Naive thymus-derived CD8-positive, alpha-beta T cell (primary cell): ENCODE measurements at regions not wholly inside any gene's neighbourhood (a gene's known extent, or its start where the extent isn't known, plus 50 kb on each side); places are given as distances from the start of the nearest gene placed in this dataset.
"Not testable (repeated sequence)": the region's sequence is repeated elsewhere in the genome, so short reads cannot be mapped to it uniquely, and the experiment has no call there.

Experiments
- ATAC-seq, 2 donors: fragments of 150-1000 bp; cut with Tn5 transposase in 1 of 2; sonication (Bioruptor Pico), chemical (Tn5 transposase) in 1 of 2; 1 replicate in 1 of 2; 2 replicates in 1 of 2; pipeline ENCODE4 v1.10.0; 2021; ENCODE audit warnings: mild to moderate bottlenecking in 2 of 2, moderate library complexity in 2 of 2
- POLR2A ChIA-PET: fragments of 350-600 bp; sonication (Branson Sonifier 250); formaldehyde crosslinking; loops from one replicate; lab custom pipeline; 2021; ENCODE audit warnings: antibody characterized with exemption; lab: Charles Lee
- DNase-seq, 10 donors: peaks; one replicate each; pipeline versions ENCODE4 v3.0.0 to v3.0.0-alpha.2; 2020 to 2022
- H3K27ac Mint-ChIP-seq, 10 donors: one replicate each; pipeline ENCODE4 v1.8.0; 2020 to 2022; ENCODE audit warnings: mild to moderate bottlenecking in 10 of 10, mixed read lengths in 10 of 10, moderate library complexity in 4 of 10, inconsistent platforms in 1 of 10
- H3K27me3 Mint-ChIP-seq, 5 donors: one replicate each; pipeline ENCODE4 v1.8.0; 2021 to 2022; ENCODE audit warnings: mixed read lengths in 5 of 5
- H3K36me3 Mint-ChIP-seq, 3 donors: one replicate each; pipeline ENCODE4 v1.8.0; 2020 to 2022; ENCODE audit warnings: mixed read lengths in 3 of 3, mild to moderate bottlenecking in 2 of 3, inconsistent platforms in 1 of 3
- H3K4me1 Mint-ChIP-seq, 4 donors: one replicate each; pipeline ENCODE4 v1.8.0; 2021 to 2022; ENCODE audit warnings: mixed read lengths in 4 of 4
- H3K4me3 Mint-ChIP-seq, 10 donors: one replicate each; pipeline ENCODE4 v1.8.0; 2020 to 2022; ENCODE audit warnings: mild to moderate bottlenecking in 10 of 10, mixed read lengths in 10 of 10, moderate library complexity in 6 of 10, inconsistent platforms in 1 of 10
- H3K9me3 Mint-ChIP-seq, 9 donors: one replicate each; pipeline ENCODE4 v1.8.0; 2020 to 2022; ENCODE audit warnings: mixed read lengths in 9 of 9, mild to moderate bottlenecking in 3 of 9, inconsistent platforms in 1 of 9, moderate library complexity in 1 of 9

DNA sequence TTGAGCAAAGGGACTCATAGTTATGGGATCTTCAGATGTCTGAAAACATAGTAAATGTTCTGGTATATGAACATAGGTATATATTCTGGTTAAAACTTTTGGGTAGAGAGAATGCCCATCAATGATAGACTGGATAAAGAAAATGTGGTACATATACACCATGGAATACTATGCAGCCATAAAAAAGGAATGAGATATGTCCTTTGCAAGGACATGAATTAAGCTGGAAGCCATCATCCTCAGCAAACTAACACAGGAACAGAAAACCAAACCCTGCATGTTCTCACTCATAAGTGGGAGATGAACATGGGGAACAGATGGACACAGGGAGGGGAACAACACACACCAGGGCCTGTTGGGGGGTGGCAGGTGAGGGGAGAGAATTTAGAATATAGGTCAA lies 171.0 kb upstream of the CCNH start:
- H3K27ac Mint-ChIP-seq: peak overlapping the region in 1 of 10 donors; percentile 90
- H3K4me1 Mint-ChIP-seq, ATAC-seq, H3K4me3 Mint-ChIP-seq, H3K36me3 Mint-ChIP-seq, DNase-seq, POLR2A ChIA-PET, H3K27me3 Mint-ChIP-seq: not testable (repeated sequence)
- H3K9me3 Mint-ChIP-seq: peaks cover 0 to 10% (median 0%) of the 10 kb centered on the region in 9 donors

DNA sequence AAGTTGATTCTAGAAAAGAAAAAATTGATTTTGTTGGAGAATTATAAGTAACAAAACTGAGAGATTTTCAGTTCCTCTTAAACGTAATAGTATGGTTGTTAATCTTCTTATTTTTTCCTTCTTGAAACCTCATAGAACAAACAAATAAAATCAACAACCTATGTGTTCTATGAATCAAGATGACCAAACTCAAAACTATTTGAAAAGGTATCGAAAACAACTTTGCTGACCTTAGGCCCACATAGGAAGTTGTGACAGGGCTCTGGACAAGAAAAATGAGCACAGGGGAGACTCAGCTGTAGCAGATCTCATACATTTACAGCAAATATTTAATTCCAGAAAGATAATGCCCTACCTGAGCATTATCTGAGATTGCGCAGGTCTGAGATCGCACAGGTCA lies 169.4 kb upstream of the CCNH start:
- Mint-ChIP-seq H3K4me3 (no peak overlapping the region), H3K9me3 (peaks cover 0 to 10% (median 0%) of the 10 kb centered on the region in 9 donors), H3K27me3 (peaks cover 2 to 14% (median 4%) of the 10 kb centered on the region in 5 donors), H3K4me1 (no peaks in the 10 kb centered on the region), H3K27ac (no peak overlapping the region), H3K36me3 (no peaks in the 10 kb centered on the region)
- ATAC-seq (no peak), DNase-seq (no peak)
- POLR2A ChIA-PET: no interaction called here

DNA sequence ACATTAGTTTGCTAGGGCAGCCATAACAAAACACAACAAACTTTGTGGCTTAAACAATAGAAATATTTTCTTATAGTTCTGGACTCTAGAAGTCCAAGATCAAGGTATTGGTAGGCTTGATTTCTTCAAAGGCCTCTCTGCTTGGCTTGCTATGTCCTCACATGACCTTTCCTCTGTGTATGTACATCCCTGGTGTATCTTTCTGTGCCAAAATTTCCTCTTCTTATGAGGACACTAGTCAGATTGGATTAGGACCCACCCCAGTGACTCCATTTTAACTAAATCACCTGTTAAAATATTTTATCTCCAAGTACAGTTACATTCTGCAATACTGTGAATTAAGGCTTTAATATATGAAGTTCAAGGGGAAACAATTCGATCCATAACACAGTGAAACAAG lies 168.9 kb upstream of the CCNH start:
- Mint-ChIP-seq H3K27me3 (peaks cover 2 to 14% (median 4%) of the 10 kb centered on the region in 5 donors), H3K4me3 (no peak overlapping the region), H3K27ac (no peak overlapping the region), H3K9me3 (peaks cover 0 to 10% (median 0%) of the 10 kb centered on the region in 9 donors), H3K4me1 (no peaks in the 10 kb centered on the region), H3K36me3 (no peaks in the 10 kb centered on the region)
- ATAC-seq (no peak), DNase-seq (no peak)
- POLR2A ChIA-PET: no interaction called here

DNA sequence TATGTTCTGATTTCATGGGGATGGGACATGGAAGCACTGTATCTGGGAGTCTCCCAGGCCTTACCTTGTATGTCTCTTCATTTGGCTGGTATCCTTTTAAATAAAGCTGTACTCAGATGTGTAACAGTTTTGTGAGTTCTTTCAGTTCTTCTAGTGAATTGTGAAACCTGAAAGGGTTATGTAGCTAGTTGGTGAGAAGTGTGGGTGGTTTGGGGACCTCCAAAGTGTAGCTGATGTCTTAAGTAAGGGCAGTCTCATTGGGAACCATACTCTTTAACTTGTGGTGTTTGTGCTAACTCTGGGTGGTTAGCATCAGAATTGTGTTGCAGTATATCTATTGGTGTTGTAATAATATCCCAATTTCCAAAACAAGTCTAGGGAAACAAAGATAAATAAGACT lies 166.9 kb upstream of the CCNH start:
- DNase-seq (no peak), ATAC-seq (no peak)
- Mint-ChIP-seq H3K4me1 (no peaks in the 10 kb centered on the region), H3K4me3 (no peak overlapping the region), H3K27me3 (peaks cover 3 to 14% (median 4%) of the 10 kb centered on the region in 5 donors), H3K27ac (no peak overlapping the region), H3K36me3 (no peaks in the 10 kb centered on the region), H3K9me3 (peaks cover 0 to 10% (median 0%) of the 10 kb centered on the region in 9 donors)
- POLR2A ChIA-PET: no interaction called here

DNA sequence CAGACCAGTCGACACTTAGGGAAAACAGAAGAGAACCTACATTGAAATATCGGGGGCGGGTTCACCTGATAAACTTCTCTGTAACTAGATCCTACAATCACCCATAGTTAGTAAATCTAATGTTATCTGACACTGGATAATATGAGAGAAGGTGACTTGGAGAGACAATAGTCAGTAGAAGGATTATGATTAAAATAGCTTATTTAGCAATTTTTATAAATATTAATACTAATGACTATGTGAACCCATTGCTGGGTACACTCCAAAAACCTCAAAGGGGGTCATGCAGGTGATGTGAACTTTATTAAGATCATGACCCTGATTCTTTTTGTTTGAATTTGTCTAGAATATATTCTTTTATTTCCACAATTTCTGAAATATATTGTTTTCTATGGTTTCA lies 164.1 kb upstream of the CCNH start:
- Mint-ChIP-seq H3K4me1 (no peaks in the 10 kb centered on the region), H3K36me3 (no peaks in the 10 kb centered on the region), H3K27me3 (peaks cover 3 to 14% (median 4%) of the 10 kb centered on the region in 5 donors), H3K27ac (no peak overlapping the region), H3K9me3 (no peaks in the 10 kb centered on the region), H3K4me3 (no peak overlapping the region)
- ATAC-seq (no peak), DNase-seq (no peak)
- POLR2A ChIA-PET: no interaction called here

DNA sequence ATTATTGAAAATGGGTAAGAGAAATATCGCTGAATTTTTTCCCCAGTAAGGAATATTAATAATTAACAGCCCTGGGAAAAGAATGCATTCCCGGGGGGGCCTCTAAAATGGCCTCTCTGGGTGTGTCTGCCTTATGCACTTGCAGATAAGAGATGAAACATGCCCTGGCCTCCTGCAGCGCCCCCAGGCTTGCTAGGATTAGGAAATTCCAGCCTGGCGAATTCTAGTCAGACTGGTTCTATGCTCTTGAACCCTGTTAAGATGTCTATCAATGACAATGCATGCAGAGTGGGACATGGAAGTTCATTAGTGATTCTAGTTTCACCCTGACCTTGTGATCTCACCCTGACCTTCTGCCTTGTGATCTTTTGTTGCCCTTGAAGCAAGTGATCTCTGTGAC lies 163.6 kb upstream of the CCNH start:
- H3K36me3 Mint-ChIP-seq, H3K4me3 Mint-ChIP-seq, H3K27ac Mint-ChIP-seq, H3K4me1 Mint-ChIP-seq, POLR2A ChIA-PET, H3K9me3 Mint-ChIP-seq, ATAC-seq, DNase-seq: not testable (repeated sequence)
- peaks cover 3 to 14% (median 4%) of the 10 kb centered on the region in 5 donors for H3K27me3 Mint-ChIP-seq

DNA sequence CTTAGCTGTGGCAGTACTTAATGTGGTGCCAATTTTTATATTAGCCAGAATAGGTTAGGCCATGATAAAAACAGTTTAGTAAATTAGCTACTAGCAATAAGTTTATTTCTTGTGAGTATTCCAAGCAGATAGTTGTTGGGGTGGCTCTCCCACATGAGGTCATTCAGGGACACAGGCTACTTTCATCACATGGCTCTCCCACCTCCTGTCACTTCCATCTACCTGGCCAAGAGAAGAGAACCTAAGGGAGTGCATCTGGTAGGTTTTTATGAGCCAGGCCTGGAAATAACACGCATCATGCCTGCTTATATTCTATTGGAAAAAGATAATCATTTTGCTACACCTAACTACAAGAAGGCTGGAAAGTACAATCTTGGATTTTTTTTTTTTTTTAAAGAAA lies 161.4 kb upstream of the CCNH start:
- H3K4me3 Mint-ChIP-seq: no peak overlapping the region
- H3K27me3 Mint-ChIP-seq: peaks cover 0 to 10% (median 4%) of the 10 kb centered on the region in 5 donors
- POLR2A ChIA-PET: no interaction called here

DNA sequence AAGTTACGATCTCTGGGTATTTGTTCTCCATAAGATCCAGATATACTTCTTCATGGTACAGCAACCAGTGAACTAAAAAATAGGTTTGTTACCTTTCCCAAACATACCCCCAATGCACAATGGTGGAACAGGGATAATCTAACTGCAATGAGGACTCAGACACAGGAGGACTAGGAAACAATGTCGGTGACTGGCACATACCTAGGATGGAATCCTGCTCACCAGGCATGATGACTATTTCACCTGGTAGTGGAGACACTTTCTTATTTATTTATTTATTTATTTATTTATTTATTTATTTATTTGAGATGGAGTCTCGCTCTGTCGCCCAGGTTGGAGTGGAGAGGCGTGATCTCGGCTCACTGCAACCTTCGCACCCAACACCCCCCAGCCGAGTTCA lies 159.9 kb upstream of the CCNH start:
- Mint-ChIP-seq H3K4me1 (no peaks in the 10 kb centered on the region), H3K4me3 (no peak overlapping the region), H3K27ac (no peak overlapping the region), H3K9me3 (no peaks in the 10 kb centered on the region), H3K36me3 (no peaks in the 10 kb centered on the region), H3K27me3 (peaks cover 0 to 6% (median 4%) of the 10 kb centered on the region in 5 donors)
- POLR2A ChIA-PET: no interaction called here
- DNase-seq (no peak), ATAC-seq (no peak)

More for the DNA sequence above, 161.4 kb upstream of the CCNH start:
- Mint-ChIP-seq H3K4me1 (no peaks in the 10 kb centered on the region), H3K36me3 (no peaks in the 10 kb centered on the region), H3K27ac (no peak overlapping the region), H3K9me3 (no peaks in the 10 kb centered on the region)
- no peak for ATAC-seq
- no peak for DNase-seq

DNA sequence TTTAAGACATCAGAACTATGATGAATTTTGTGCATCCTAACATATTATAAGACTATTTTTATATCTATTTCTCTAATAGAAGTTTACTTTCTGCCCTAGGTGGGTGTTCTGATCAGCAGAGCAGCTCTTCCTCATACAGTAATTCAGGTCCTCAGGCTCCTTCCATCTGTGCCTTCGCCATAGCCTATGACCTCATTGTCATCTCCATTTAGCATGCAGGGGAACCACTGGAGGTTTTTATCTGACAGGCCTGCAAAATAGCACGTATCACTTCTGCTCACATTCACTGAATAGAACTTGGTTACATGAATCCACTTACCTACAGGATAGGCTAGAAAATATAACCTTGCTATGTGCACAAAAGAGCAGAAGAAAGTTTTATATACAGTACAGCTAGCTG lies 159.4 kb upstream of the CCNH start:
- H3K9me3 Mint-ChIP-seq: no peaks in the 10 kb centered on the region
- no peaks in the 10 kb centered on the region for H3K36me3 Mint-ChIP-seq
- H3K27ac Mint-ChIP-seq: peak overlapping the region in 1 of 10 donors; percentile 31
- H3K27me3 Mint-ChIP-seq: peaks cover 0 to 6% (median under 1%) of the 10 kb centered on the region in 5 donors
- DNase-seq (no peak), ATAC-seq (no peak)
- POLR2A ChIA-PET: no interaction called here
- H3K4me3 Mint-ChIP-seq: no peak overlapping the region
- H3K4me1 Mint-ChIP-seq: no peaks in the 10 kb centered on the region

DNA sequence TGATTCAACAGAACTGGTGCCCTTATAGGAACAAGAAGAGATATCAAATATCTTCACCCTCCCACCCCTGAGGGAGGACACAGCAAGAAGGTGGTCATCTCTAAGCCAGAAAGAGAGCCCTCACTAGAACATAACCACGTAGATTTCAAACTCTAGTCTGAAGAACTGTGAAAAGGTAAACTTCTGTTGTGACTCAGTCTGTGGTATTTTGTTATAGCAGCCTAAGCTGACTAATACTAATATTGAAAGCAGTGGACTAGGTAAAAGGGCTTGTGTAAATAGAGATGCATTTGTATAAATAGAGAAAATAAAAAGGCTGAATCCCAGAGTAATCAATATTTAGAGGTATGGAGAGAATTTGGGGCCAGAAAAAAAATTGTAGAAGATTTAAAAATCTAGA lies 157.6 kb upstream of the CCNH start:
- Mint-ChIP-seq H3K4me1 (no peaks in the 10 kb centered on the region), H3K27ac (no peak overlapping the region), H3K4me3 (no peak overlapping the region), H3K9me3 (no peaks in the 10 kb centered on the region), H3K36me3 (no peaks in the 10 kb centered on the region), H3K27me3 (peaks cover 1 to 9% (median 4%) of the 10 kb centered on the region in 5 donors)
- POLR2A ChIA-PET: no interaction called here
- no peak for ATAC-seq
- no peak for DNase-seq

DNA sequence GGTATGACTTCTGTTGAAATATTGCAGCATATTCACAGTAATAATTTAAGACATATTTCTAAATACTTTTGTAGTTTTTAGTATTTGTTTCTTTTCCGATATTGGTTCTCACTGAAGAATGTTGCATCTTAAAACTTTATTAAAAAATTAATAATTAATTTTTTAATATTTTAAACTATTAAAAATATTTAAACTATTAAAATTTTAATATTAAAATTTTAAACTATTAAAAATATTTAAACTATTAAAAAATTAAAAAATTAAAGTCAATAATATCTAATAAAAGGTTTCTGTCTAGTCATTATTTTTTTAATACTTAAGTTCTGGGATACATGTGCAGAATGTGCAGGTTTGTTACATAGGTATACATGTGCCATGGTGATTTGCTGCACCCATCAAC lies 149.3 kb upstream of the CCNH start:
- H3K4me1 Mint-ChIP-seq: no peaks in the 10 kb centered on the region
- DNase-seq: no peak
- no peaks in the 10 kb centered on the region for H3K36me3 Mint-ChIP-seq
- ATAC-seq: no peak
- H3K4me3 Mint-ChIP-seq: no peak overlapping the region
- no peak overlapping the region for H3K27ac Mint-ChIP-seq
- H3K27me3 Mint-ChIP-seq: peaks cover 0 to 29% (median 4%) of the 10 kb centered on the region in 5 donors
- POLR2A ChIA-PET: no interaction called here
- H3K9me3 Mint-ChIP-seq: peaks cover 0 to 18% (median 4%) of the 10 kb centered on the region in 9 donors

DNA sequence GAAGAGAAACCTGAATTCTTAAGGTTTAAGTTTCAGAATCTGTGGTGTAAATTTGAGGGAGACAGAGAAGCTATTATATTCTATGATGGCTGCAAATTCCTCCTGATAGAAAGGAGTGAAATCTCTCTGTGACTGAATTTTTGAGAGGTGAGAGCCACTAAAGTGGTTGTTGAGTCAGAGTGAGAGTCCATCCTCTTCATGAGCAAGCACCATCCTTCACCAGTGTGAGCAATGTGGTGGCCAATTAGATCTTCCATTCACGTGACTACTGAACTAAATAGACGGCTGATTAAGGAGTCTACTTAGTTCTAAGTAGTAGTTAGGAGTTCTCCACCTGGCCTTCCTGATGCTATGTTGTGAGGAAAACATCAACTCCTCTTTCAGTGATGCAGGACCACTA lies 147.8 kb upstream of the CCNH start:
- H3K9me3 Mint-ChIP-seq: peaks cover 0 to 22% (median 4%) of the 10 kb centered on the region in 9 donors
- ATAC-seq (no peak), DNase-seq (no peak)
- H3K4me1 Mint-ChIP-seq: no peaks in the 10 kb centered on the region
- no peak overlapping the region for H3K27ac Mint-ChIP-seq
- POLR2A ChIA-PET: no interaction called here
- H3K36me3 Mint-ChIP-seq: no peaks in the 10 kb centered on the region
- H3K4me3 Mint-ChIP-seq: no peak overlapping the region
- H3K27me3 Mint-ChIP-seq: peaks cover 0 to 22% (median 1%) of the 10 kb centered on the region in 5 donors

DNA sequence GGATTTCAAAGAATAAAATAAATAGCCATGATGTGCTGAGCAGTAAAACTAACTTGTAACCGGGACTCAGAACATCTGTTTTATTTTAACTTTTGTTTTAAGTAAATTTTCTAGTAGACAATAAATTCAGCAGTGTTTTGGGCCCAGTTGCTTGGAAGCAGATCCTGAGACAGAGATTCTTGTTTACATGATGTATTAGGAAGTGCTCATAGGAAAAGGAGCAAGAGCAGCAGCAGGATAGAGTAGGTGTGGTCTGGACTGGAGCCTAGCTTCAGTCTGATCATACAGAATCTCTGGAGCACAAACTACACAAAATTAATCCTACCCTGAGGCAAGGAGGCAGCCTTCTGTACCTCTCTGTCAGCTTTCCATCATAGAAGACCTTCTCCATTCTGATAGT lies 139.2 kb upstream of the CCNH start:
- peaks cover 0 to 19% (median 9%) of the 10 kb centered on the region in 9 donors for H3K9me3 Mint-ChIP-seq
- no peak overlapping the region for H3K4me3 Mint-ChIP-seq
- no peaks in the 10 kb centered on the region for H3K4me1 Mint-ChIP-seq
- H3K27me3 Mint-ChIP-seq: peaks cover 5 to 10% (median 7%) of the 10 kb centered on the region in 5 donors
- no peak for ATAC-seq
- H3K36me3 Mint-ChIP-seq: peaks cover 0 to 7% (median 0%) of the 10 kb centered on the region in 3 donors
- DNase-seq: no peak
- POLR2A ChIA-PET: no interaction called here
- H3K27ac Mint-ChIP-seq: no peak overlapping the region

DNA sequence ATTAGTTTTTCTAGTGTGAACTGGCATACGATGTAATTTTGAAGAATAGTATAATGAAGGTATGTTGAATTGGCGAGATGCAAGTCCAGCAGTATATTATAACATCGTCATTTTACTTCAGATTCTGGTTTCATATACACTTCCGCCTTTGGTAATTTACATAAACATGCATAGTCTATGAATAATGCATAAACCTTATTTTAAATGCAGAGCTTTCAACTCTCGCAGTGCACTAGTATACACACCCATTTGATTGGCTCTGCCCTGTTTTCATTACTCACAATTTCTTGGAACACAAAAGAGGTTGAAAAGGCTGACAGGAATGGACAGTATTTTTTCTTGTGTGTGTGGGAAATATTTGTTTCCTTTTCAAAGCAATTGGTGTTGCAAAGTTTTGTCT lies 128.9 kb upstream of the CCNH start:
- DNase-seq: no peak
- POLR2A ChIA-PET: no interaction called here
- H3K9me3 Mint-ChIP-seq: no peaks in the 10 kb centered on the region
- H3K36me3 Mint-ChIP-seq: no peaks in the 10 kb centered on the region
- H3K27ac Mint-ChIP-seq: no peak overlapping the region
- no peak overlapping the region for H3K4me3 Mint-ChIP-seq
- peaks cover 2 to 10% (median 7%) of the 10 kb centered on the region in 5 donors for H3K27me3 Mint-ChIP-seq
- no peaks in the 10 kb centered on the region for H3K4me1 Mint-ChIP-seq
- ATAC-seq: no peak
